GM18907 (cell line): ENCODE measurements at regions not wholly inside any gene's neighbourhood (a gene's known extent, or its start where the extent isn't known, plus 50 kb on each side); places are given as distances from the start of the nearest gene placed in this dataset.
"Not testable (repeated sequence)": the region's sequence is repeated elsewhere in the genome, so short reads cannot be mapped to it uniquely, and the experiment has no call there.

Experiments used
- ATAC-seq: cut with Tn5 transposase; IDR thresholded peaks from one replicate; pipeline ENCODE4 v1.9.1; 2021; ENCODE audit warnings: mild to moderate bottlenecking, moderate library complexity; ENCODE audit not compliant: unreplicated experiment

DNA sequence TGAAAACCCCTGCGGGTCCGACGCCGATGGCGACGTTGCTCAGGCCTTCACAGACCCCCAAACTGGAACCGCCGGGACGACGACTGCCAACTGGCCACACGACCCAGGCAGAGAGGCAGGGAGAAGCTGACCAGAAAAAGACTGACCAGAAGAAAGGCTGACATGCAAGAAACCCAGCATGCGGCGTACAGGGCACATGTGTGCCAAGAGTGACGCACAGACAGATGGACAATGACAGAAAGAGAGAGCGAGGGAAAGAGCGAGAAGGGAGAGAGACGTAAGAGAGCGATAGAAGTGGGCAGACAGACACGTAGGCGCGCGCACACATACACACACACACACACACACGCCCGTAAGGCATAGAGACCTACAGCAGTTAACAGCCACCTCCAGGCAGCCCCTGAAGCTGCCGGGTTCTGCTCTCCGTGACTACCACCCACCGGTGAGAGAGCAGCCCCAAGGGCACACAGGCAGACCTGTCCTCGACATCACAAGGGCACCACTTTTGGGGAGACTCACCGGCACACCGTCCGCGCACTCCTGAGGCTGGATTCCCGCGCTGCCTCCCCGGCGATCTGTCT is 67.2 kb upstream of the ZNF527 start:
- ATAC-seq, result no peak

DNA sequence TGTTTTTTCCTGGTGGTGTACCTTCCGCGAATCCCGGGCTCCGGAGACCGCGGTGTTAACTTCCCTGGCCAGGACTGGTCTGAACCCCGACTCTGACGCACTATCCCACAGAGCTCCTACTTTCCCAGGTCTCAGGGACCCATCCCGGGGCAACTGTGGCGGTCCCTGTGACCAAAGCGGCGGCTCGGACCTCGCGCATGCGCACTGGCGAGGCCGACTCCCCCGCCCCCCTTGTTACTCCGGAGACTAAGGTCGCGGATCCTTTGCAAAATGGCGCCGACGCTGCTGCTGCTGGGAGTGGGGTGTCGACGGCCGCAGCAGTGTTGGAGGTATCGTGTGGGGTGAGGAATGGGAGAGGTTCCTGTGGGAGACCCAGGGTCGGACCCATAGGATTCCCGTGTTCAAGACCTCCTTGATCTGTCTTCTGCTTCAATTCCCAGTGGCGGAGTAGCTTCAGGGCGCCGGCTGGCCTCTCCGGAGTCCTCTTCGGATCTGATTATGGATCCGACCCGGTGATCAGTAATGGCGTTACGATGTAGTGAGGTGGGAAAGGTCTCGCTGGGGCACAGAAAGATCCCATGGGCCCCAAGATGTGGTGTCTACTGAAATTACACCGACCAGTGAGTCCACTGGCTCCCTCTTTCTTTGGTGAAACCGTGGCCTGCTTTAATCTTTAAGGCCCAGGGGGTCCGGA is 66.6 kb upstream of the ZNF527 start:
- no peak for ATAC-seq

DNA sequence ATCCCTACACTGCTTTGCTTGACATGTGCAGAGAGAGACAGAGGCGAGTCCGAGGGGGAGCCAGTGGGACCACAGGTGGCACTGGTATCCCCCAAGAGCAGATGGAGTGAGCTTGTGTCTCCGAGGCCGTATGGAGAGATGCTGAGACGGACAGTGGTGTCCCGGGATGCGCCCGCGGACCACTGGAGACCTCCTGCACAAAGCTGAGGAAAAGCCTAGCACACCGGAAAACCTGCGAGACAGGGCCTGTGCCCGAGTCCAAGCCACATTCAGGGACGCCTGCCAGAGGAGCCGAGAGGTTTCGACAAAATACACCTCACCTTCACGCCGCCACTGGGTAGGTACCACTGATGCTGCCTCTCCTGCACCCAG is 66.0 kb upstream of the ZNF527 start:
- ATAC-seq, result no peak

DNA sequence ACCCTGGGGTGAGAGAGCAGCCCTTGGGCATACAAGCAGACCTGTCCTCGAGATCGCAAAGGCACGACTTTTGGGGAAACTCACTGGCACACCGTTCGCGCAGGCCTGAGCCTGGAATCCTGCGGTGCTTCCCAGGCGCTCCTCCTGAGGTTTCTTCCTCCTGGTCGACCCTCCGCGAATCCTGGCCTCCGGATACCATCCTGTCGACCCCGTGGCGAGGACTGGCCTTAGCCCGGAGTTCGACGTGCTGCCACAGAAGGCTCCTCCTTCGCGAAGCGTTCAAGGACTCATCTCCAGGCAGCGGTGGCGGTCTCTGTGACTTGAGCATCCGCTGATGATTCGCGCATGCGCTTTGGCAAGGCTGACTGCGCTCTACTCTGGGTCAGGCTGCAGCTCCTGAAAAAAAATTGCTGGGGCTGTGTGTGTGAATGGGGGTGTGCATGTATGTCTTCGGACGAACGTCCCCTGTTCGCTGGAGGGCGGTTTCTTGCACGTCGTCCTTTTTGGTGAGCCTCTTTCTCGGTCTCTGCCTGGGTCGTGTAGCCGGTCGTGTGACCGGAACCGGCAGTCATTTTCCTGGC is 64.4 kb upstream of the ZNF527 start:
- ATAC-seq, result no peak

DNA sequence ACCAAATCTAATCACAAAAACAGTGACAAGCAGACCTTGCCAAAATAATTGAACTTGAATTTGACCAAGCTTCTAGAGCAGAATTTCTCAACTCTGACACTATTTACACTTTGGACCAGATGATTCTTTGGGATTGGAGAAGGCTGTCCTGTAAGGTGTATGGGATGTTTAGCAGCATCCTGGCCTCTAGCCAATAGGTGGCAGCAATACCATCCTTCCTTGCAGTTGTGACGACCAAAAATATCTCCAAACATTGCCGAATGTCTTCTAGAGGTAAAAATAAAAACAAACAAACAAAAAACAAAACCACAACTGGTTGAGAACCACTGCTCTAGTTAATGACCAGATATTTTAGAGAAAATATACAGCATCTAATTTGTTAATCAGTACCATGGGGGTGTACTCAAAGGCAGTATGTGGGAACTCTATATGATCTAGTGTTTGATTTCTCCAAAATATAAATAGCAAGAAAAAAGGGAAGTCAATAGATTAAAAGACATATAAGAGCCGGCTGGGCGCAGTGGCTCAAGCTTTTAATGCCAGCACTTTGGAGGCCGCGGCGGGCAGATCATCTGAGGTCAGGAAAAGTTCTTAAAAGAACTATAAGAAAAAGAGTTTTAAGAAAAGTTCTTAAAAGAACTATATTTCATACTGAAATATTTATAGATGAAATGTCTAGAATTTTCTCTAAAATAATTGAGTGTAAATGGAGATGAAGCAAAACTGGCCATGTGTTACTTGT is 60.9 kb upstream of the ZNF527 start:
- ATAC-seq, result no peak

- ATAC-seq, result not testable (repeated sequence)
Observed at GRCh38 chr19:37312531-37313334, 58.2 kb upstream of the ZNF527 start.

DNA sequence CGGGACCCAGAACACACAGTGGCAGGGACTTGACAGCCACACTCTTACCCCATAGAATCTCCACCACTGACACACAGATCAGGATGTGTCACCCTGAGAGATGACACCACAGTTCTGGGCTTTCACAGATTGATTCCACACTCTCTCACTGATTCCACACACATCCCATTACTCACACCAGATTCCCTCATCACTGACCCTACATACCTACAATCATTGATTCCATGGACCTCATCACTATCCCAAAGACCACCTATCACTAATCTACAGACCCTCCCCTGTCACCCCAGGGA is 57.6 kb upstream of the ZNF527 start:
- no peak for ATAC-seq

GRCh38 chr19:37317403-37318209 is 53.3 kb upstream of the ZNF527 start:
- peak; percentile 97 for ATAC-seq

- ATAC-seq, result not testable (repeated sequence)
Observed at GRCh38 chr19:37320988-37321387, 49.9 kb upstream of the ZNF527 start.
